ENCODE measurements at regions not wholly inside any gene's neighbourhood (a gene's known extent, or its start where the extent isn't known, plus 50 kb on each side); places are given as distances from the start of the nearest gene placed in this dataset.
"Not testable (repeated sequence)": the region's sequence is repeated elsewhere in the genome, so short reads cannot be mapped to it uniquely, and the experiment has no call there.

DNA sequence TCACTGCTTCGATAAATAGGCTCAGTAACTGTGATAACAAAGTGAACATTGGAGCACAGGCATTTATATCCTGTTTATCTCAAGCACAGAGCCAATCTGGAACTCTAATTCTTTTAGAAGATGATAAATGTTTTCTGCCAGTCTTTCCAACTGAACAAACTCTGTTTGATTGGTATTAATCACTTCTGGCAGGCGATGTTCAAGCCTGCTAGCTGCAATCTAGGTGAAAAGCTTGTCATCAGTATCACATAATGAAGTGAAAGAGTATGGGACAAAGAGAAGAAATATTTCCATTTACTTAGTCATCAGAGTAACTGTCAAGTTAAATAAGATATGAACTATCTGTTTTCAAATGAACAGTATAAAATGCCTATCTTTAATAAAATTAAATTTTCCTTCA, 577.3 kb downstream of the VGLL3 start:
- Histone ChIP-seq H3K4me3 (no peak overlapping the region), H3K9me3 (no peaks in the 10 kb centered on the region), H3K4me1 (no peaks in the 10 kb centered on the region), H3K27me3 (no peaks in the 10 kb centered on the region), H3K36me3 (no peaks in the 10 kb centered on the region), H3K27ac (no peak overlapping the region)
- DNase-seq (ENCODE audit: low spot score in 2 of 2): no peak
- TF ChIP-seq EP300 (IDR thresholded peaks at IDR 0.05): no peak
- TF ChIP-seq, protein P1, sequence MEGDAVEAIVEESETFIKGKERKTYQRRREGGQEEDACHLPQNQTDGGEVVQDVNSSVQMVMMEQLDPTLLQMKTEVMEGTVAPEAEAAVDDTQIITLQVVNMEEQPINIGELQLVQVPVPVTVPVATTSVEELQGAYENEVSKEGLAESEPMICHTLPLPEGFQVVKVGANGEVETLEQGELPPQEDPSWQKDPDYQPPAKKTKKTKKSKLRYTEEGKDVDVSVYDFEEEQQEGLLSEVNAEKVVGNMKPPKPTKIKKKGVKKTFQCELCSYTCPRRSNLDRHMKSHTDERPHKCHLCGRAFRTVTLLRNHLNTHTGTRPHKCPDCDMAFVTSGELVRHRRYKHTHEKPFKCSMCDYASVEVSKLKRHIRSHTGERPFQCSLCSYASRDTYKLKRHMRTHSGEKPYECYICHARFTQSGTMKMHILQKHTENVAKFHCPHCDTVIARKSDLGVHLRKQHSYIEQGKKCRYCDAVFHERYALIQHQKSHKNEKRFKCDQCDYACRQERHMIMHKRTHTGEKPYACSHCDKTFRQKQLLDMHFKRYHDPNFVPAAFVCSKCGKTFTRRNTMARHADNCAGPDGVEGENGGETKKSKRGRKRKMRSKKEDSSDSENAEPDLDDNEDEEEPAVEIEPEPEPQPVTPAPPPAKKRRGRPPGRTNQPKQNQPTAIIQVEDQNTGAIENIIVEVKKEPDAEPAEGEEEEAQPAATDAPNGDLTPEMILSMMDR (IDR thresholded peaks at IDR 0.05): no peak
- no peak for TF ChIP-seq POLR2A (IDR thresholded peaks at IDR 0.05)
- WGBS, 2 donors: 36 to 39% methylated on average over 2 of the region's 2 CpGs

DNA sequence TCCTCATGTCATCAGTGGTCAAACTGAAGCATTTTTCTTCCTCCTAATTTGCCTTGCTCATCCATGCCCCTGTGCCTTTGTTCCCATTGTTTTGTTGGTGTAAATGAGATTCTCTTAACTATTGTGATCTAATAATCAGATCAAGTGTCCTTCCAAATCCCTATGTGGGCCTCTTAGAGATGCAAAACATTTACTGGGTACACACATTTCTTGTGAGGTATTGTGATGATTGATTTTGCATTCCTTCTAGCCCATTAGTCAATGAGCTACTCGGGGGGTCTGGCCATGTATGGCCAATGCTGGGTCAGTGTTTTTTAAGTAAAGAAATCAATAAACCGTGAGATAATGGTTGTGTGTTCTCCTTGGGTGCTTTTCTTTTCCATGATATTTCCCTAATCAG, 580.4 kb downstream of the VGLL3 start:
- DNase-seq (ENCODE audit: low spot score in 2 of 2): no peak
- Histone ChIP-seq H3K4me1 (no peaks in the 10 kb centered on the region), H3K36me3 (no peaks in the 10 kb centered on the region), H3K9me3 (no peaks in the 10 kb centered on the region), H3K27ac (no peak overlapping the region), H3K4me3 (no peak overlapping the region), H3K27me3 (no peaks in the 10 kb centered on the region)
- WGBS, 2 donors: 44 to 49% methylated on average over 2 of the region's 2 CpGs
- TF ChIP-seq POLR2A (IDR thresholded peaks at IDR 0.05) (no peak), EP300 (IDR thresholded peaks at IDR 0.05) (no peak)
- TF ChIP-seq, protein P1 (IDR thresholded peaks at IDR 0.05): no peak

DNA sequence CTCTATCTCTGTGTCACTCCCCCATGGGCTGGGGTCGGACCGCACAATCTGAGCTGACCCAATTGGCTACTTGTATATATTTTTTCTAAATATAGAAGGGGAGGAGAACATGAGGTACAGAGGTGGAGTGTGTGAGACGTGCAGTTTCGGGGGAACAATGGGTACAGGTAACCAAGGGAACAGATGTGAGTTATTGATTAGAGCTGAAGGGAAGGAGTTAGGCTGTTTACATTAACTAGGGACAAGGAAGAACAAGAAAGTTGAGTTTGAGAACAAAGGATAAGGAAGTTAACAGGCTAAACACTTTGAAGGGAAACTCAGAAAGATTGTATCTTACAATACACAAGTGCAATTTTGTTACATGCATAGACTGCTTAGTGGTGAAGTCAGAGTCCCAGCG, 601.2 kb downstream of the VGLL3 start:
- H3K27me3 ChIP-seq; H3K36me3 ChIP-seq; DNase-seq (ENCODE audit: low spot score in 2 of 2); H3K4me1 ChIP-seq; H3K4me3 ChIP-seq; H3K9me3 ChIP-seq; H3K27ac ChIP-seq: not testable (repeated sequence)
- WGBS, 2 donors: 83 to 93% methylated on average over 5 of the region's 5 CpGs

DNA sequence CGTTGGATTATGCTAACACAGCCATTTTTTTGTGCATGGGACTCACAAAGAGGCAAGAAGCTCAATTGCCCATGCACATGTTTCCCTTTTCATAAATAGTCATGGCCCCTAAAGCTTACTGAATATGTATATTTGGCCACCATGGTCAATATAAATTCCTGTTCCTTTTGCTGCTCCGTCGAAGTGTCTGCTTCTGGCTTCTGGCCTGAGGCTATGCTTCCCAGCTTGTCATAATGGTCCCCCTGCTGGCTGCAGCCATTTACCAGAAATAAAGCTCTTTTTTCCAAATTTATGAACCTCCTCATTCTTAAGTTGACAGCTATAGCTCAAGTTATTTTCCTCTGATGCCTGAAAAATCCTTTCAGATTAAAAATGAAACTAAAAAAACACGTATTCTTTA, 602.1 kb downstream of the VGLL3 start:
- Histone ChIP-seq H3K27ac (no peak overlapping the region), H3K4me1 (peaks cover 0 to 4% (median 0%) of the 10 kb centered on the region in 4 donors), H3K9me3 (no peaks in the 10 kb centered on the region), H3K36me3 (no peaks in the 10 kb centered on the region), H3K4me3 (no peak overlapping the region), H3K27me3 (no peaks in the 10 kb centered on the region)
- no peak for DNase-seq (ENCODE audit: low spot score in 2 of 2)
- TF ChIP-seq EP300 (IDR thresholded peaks at IDR 0.05) (no peak), POLR2A (IDR thresholded peaks at IDR 0.05) (no peak)
- TF ChIP-seq, protein P1 (IDR thresholded peaks at IDR 0.05): no peak
- 45 to 58% methylated on average over 4 of the region's 4 CpGs for WGBS, 2 donors

DNA sequence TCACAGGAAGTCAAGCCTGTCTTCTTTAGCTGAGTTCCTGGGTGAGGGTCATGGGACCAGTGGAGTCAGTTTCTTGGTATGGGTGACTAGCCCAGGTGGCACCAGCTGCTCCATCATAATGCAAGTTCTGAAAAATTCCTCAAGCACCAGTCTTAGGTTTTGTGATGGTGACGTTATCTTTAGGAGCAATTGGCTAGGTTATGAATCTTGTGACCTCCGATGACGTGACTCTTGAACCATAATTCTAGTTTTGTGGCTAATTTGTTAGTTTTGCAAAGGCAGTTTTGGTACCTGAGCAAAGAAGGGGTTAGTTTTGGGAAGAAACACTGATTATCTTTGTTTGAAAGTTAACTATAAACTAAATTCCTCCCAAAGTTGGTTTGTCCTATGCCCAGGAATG, 608.4 kb downstream of the VGLL3 start:
- H3K4me1 ChIP-seq: peaks cover 0 to 4% (median 0%) of the 10 kb centered on the region in 4 donors
- TF ChIP-seq POLR2A (IDR thresholded peaks at IDR 0.05) (no peak), EP300 (IDR thresholded peaks at IDR 0.05) (no peak)
- TF ChIP-seq, protein P1 (IDR thresholded peaks at IDR 0.05): no peak
- 82 to 91% methylated on average over 3 of the region's 3 CpGs for WGBS, 2 donors
- H3K4me3 ChIP-seq: no peak overlapping the region
- H3K36me3 ChIP-seq: no peaks in the 10 kb centered on the region
- no peak for DNase-seq (ENCODE audit: low spot score in 2 of 2)
- H3K9me3 ChIP-seq: no peaks in the 10 kb centered on the region
- no peaks in the 10 kb centered on the region for H3K27me3 ChIP-seq
- no peak overlapping the region for H3K27ac ChIP-seq

DNA sequence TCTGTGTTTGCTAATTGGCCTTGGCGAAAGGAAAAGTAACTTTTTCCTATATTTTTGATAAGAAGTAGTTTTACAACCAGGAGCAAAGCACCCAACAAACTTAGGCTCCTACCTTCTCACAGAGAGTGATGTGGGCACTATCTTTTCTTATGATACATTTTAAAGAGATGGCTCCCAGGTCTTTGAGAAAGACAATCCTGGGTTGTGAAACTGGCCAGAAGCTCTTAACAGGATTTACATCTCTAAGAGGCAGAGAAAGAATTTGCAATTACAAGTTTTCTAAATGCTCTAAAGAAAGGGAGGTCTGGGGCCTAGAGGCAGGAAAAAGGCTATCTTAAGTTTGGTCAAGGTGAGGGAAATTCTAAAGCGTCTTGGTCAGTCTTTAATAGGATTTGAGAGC, 609.7 kb downstream of the VGLL3 start:
- no peak for DNase-seq (ENCODE audit: low spot score in 2 of 2)
- Histone ChIP-seq H3K36me3 (no peaks in the 10 kb centered on the region), H3K9me3 (no peaks in the 10 kb centered on the region), H3K4me1 (peaks cover 0 to 4% (median 0%) of the 10 kb centered on the region in 4 donors), H3K4me3 (no peak overlapping the region), H3K27me3 (no peaks in the 10 kb centered on the region), H3K27ac (no peak overlapping the region)
- WGBS, 2 donors: 76 to 80% methylated on average over 2 of the region's 2 CpGs
- TF ChIP-seq, protein P1 (IDR thresholded peaks at IDR 0.05): no peak
- no peak for TF ChIP-seq POLR2A (IDR thresholded peaks at IDR 0.05)
- no peak for TF ChIP-seq EP300 (IDR thresholded peaks at IDR 0.05)
